HG03432 (cell line): ENCODE measurements at regions not wholly inside any gene's neighbourhood (a gene's known extent, or its start where the extent isn't known, plus 50 kb on each side); places are given as distances from the start of the nearest gene placed in this dataset.
"Not testable (repeated sequence)": the region's sequence is repeated elsewhere in the genome, so short reads cannot be mapped to it uniquely, and the experiment has no call there.

Experiments
- ATAC-seq: cut with Tn5 transposase; IDR thresholded peaks from one replicate; pipeline ENCODE4 v1.9.1; 2021; ENCODE audit warnings: mild to moderate bottlenecking, moderate library complexity; ENCODE audit not compliant: unreplicated experiment

DNA sequence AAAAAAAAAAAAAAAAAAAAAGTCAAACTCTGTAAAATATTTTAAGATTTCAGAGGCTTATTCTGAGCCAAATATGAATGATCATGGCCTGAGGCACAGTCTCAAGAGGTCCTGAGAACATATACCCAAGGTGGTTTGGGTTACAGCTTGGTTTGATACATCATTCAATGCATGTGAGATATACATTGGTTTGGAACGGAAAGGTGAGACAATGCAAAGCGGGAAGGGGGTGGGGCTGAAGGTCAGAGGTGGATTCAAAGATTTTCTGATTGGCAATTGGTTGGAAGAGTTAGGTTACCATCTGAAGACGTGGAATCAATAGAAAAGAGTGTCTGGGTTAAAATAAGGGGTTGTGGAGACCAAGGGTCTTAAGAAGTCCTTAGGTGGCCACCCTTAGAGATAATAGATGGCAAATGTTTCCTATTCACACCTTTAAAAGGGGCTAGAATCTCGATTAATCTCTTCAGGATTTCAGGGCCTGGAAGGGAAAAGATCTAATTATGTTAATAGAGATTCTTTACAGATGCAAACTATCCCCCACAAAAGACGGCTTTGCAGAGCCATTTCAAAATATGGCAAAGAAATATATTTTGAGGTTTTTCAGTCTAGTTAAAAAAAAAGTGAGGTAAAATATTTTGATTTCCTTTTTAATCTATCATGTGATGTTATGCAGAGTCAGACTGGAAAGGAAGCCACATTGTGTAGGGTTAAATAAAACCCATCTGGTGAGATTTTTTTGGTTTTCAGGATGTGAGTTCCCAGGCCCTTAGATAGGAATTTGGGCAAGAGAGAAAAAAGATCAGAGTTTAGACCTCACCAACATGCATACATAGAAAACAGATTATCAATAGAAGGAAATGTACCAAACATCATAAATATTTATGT lies 173.8 kb upstream of the CNOT2 start:
- ATAC-seq: no peak

DNA sequence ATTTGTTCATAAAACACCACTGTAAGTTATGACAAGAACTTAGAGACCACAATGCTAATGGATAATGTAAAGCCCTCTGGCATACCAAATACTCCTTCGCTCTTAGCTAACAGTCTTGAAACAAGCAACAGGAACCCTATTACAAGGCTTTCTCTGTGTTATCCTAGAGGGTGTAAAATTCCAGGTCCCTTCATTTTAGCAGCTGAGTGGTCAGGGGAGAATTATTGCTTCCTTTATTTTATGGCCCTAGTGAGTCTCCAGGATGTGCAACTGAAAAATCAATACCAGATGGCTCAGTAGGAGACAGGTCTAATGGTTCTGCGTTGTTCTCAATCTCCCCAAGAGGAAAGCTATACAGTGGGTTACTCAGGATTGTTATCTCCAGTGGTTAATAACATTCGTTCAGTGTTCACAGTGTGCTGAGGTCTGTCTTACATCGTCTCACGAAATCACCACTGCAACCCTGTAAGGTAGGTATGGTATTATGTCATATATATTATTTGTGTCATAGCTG lies 172.7 kb upstream of the CNOT2 start:
- no peak for ATAC-seq

DNA sequence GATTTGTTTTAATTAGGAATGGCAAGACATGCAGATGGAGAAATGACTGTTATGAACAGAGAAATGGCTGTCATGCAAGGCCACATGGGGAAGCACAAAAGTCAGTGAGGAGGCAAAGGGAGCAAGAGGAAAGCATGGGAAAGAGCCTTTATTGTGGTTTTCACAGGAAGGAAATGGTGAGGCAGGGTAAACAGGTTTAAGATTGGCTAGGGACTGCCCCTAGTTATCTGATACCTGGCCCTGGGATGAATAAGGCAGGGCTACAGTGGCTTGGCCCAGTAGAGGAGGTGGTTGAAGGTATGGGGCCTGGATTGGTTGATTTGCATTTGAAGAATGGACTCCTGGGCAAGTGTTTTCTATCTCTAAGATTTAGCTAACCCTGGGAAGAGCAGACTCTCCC lies 168.7 kb upstream of the CNOT2 start:
- ATAC-seq: no peak

DNA sequence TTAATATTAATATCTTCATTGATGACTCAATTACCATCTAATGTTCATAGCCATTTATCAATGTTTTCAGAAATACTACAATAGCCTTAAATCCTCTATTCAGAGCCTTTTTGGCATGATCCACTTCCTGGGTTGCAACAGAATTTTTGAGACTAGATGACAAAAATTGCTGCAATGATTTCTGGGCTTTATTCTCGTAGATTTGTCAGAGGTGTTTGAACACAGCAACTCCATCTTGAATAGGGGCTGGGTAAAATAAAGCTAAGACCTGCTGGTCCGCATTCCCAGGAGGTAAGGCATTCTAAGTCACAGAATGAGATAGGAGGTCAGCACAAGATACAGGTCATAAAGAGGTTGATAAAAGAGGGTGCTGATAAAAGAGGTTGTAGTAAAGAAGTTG lies 165.8 kb upstream of the CNOT2 start:
- ATAC-seq: no peak

DNA sequence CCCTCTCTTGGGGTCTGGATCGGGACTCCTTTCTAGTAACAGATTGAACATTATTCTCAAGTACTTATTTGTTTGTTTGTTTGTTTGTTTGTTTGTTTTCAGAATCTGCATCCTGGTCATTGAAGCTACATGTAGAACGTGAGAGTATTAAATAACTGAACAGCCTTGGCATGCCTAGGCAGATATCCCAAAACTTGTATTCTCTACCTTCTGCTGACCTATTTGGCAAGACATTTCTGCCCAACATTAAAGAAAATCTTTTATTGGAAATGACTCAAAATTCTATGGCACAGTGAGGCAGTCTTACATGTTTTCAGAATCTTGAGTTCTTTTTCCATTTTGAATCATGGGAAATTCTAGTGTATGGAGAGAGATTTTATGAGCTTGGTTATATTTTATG lies 165.1 kb upstream of the CNOT2 start:
- no peak for ATAC-seq

DNA sequence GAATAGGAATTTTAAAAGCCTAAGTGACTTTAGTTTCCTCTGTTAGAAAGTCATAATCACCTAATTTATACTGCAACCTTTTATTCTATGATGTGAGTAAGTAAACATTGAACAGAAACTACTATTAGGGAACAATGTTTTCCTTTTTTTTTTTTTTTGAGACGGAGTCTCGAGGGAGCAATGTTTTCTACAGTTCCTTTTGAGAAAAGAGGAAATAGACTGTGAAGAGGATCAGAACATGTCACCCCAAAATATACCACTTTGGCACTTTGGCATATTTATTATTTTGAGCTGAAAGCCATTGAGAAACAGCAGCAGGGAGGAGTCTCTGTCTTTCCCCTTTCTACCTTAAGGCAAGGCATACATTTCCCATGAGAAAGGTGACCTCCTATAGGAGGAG lies 162.7 kb upstream of the CNOT2 start:
- no peak for ATAC-seq

DNA sequence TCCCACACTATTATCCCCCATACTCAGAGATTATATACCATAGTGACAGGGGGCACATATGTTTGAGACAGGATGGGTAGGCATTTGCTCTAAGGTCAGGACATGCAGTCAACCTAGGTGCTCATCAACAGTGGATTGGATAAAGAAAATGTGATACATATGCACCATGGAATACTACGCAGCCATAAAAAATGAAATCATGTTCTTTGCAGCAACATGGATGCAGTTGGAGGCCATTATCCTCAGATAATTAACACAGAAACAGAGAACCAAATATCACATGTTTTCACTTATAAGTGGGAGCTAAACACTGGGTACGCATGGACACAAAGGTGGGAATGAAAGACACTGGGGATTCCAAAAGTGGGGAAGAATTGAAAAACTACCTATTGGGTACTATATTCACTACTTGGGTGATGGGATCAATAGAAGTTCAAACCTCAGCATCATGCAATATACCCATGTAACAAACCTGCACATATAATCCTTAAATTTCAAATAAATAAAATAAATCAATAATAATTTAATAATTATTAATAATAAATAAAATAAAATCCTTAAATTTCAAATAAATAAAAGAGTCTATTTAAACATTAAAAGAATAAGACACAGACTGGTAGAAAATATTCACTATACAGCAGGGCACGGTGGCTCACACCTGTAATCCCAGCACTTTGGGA lies 160.1 kb upstream of the CNOT2 start:
- no peak for ATAC-seq

DNA sequence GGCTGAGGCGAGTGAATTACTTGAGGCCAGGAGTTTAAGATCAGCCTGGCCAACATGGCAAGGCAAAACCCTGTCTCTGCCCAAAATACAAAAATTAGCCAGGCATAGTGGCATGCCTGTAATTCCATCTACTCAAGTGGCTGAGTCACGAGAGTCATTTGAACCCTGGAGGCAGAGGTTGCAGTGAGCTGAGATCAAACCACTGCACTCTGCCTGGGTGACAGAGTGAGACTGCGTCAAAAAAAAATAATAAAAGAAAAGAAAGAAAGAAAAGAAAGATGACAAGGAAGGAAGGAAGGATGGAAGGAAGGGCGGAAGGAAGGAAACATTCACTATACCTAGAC lies 159.6 kb upstream of the CNOT2 start:
- no peak for ATAC-seq

DNA sequence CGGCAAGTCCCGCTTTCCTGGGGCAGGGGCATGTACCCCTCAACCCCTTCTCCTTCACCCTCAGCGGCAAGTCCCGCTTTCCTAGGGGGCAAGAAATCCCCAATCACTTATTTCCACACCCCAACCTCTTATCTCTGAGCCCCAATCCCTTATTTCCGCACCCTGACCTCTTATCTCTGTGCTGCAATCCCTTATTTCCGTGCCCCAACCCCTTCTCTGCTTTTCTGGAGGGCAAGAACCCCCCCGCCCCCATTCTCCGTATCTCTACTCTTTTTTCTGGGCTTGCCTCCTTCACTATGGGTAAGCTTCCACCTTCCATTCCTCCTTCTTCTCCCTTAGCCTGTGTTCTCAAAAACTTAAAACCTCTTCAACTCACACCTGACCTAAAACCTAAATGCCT lies 156.9 kb upstream of the CNOT2 start:
- not testable (repeated sequence) for ATAC-seq

DNA sequence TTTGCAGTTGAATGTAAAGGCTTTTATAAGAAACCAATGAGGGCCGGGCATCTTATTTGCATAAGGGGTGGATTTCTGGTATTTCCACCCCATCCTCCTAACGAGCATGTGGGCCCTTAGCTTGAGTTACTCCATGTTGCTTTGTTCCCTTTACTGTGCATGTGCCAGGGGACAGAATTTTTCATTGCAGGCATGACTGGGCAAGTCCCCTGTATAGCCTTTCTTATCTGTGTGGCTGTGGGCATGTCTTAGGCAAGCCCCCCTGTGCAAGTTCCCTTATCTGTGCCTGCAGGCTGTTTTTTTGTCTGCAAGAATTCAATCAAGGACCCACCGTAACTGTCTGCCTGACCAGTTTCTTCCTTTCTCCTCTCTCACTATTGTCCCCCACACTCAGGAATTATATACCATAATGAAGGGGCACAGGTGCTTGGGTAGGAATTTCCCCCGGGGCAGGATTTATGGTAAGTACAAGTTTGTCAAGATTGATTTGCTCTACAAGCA lies 152.2 kb upstream of the CNOT2 start:
- no peak for ATAC-seq

DNA sequence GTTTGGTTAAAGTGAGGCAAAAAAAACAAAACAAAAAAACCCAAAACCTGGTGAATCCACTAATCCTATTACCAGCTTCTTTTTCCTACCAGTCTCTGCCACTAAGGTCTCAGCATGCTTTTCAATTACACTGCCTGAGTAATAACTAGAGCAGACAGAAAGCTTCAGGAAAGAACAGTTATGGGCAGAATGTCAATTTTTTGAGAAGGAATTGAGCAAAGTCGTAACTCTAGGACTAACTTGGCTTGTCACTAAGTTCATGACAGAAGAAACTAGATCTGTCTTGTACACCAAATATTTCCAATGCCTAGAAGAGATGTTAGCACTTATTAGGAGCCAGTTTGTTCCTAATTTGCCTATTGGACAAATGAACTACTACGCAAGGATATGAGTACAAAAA lies 148.8 kb upstream of the CNOT2 start:
- ATAC-seq: no peak

DNA sequence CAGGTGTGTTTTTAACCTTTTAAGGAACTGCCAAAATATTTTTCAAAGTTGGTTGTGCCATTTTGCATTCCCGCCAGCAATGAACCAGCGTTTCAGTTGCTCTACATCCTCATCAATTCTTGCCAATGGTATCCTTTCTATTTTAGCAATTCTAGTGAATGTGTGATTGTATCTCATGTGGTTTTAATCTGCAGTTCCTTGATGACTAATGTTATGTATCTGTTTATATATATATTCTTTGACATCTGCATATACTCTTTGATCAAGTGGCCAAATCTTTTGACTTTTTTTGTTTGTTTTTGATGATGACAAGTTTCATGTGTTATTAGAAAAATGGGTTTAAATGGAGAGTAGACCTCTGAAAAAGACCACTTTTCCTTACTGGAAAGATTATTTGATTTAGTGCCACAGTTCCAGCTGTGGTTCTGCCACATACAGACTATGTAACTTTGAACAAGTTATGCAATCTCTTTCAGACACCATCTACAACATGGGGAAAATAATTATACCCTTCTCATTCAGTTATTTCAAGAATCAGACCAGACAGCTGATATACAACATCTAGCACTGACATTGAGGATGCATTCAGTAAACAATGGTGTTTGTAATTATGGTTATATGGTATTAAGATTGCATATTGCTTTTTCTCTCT lies 146.3 kb upstream of the CNOT2 start:
- no peak for ATAC-seq

DNA sequence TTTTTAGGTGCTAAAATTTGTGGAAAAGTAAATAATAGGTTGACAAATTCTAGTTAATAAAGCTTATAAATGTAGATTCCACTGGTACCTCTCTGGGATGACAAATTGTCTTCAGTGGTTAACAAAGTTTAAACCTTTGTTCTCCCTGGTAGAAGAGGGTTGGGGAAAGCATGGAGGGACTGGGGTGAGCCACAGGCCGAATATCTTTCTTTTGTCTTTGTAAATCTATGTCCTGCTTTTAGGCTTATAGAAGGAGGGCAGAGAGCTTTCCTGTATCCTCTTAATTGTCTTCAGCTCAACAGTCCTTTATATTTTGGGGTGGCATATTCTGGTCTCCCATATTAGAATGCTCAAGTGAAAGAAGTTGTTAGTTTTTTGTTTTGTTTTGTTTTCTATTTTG lies 142.2 kb upstream of the CNOT2 start:
- ATAC-seq: no peak

DNA sequence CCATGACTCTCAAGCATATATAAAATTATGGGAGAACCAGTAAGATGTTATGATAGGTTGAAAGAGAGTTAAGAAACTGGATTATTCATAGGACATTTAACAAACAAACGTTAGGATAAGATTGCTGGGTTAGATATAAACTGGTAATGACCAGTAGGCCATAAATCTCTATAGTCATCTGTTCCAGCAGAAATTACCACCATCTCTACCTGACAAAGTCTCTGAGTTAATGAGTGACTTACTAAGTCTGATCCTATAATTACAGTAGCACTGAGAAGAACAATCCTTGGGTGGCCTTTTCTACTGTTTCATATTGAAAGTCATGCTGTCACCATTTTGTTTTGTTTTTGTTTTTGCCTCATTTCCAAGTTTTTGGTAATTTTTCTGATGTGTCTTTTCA lies 136.9 kb upstream of the CNOT2 start:
- ATAC-seq: no peak

DNA sequence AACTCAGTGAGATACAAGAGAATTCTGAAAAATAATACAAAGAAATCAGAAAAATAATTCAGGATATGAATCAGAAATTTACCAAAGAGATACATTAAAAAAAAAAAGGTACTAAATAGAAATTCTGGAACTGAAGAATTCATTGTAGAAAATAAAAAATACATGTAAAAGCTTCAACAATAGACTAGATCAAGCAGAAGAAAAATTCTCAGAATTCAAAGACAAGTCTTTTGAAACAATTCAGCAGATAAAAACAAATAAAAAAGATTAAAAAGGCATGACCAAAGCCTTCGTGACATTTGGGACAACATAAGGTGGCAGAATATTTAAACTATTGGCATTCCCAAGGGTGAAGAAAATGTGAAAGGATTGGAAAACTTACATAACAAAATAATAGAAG lies 133.1 kb upstream of the CNOT2 start:
- ATAC-seq: no peak

DNA sequence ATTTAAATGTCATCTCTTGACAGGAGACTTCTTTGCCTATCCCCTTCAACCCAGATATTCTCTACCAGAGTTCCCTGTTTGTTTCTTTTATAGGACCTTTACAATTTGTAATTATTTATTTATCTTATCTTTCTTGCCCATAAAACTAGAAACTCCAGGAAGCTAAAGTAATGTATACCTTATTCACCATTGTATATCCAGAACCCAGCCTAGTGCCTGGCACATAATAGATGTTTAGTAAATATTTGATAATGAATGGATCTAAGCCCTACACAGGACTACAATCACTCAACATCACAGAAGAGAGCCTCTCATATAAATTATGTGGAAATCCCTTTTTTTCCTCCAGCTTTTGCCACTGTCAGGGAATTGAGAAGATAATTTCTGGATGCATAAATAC lies 125.6 kb upstream of the CNOT2 start:
- no peak for ATAC-seq

DNA sequence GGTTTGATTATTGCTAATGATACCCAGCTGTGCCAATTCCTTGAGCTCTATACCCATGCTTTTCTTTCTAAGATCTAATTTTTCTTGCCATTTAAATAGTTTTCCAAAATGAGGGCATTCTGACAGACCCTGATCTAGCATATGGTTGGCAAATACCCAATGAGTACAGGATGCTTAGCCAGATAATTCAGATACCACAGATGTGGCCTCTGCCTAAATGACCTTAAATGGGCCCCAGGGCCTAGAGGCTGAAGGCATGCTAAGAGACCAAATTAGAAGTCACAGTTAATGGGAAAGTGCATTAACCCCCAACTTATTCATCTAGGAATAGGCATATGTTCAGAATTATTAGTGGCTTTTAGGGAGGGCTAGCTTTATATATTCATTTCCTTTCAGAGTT lies 122.3 kb upstream of the CNOT2 start:
- no peak for ATAC-seq

DNA sequence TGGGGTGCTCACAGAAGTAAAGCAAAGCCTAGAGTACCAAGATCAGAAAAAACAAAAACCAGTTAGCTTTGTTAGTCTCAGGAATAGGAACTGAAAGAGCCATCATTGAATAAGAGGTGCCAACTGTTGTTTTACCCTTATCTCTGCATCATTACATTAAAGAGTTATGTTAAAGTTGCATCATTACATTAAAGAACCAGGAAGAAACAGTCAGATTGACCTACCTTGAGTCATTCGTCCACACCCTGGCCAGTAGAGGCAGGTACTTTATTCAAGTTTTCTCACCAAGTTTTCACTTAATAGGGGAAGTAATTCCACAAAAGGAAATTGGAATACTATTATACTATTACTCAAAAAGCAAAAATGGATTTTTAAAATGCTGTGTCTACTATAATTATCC lies 121.7 kb upstream of the CNOT2 start:
- no peak for ATAC-seq

DNA sequence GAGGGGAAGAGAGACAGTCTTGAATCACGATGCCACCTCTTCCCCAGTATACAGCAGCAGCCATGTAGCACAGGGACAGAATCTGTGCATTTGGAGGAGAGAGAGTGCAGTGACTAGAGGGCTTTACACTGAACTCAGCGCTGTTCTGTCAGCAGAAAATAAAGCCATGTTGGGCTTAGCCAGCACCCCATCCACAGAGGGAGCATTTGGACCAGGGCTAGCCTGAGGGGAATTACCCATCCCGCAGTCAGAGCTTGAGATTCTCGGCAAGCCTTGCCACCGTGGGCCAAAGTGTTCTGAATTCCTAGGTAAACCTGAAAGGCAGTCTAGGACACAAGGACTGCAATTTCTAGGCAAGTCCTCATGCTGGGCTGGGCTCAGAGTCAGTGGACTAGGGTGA lies 120.4 kb upstream of the CNOT2 start:
- no peak for ATAC-seq

DNA sequence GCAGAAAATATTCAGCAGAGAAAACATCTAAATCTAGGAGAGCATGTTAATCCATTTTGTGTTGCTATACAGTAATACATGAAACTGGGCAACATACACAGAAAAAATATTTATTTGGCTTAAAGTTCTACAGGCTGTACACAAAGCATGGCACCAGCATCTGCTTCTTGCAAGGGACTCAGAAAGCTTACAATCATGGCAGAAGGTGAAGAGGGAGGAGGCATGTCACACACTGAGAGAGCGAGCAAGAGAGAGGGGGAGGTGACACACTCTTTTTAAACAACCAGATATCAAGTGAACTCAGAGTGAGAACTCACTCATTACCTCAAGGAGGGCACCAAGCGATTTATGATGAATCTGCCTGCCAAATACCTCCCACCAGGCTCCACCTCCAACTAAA lies 94.2 kb upstream of the CNOT2 start:
- no peak for ATAC-seq

DNA sequence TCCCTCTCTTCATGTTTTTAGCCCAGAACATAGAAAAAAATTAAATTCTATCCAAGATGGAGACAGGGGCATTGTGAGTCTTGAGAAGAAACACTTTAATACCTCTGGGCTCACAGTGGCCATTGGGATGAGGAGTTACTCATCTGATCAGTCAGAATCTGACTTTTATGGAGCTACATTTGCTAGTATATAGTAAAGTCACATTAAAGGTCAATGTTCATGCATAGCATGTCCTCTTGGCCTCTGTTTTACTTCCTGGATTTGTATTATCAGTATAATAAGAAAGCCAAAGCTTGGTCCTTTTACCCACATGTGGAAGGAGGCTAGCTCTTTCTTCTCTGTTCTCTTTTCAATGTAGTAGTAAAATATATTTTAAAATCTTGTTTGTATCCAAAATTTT lies 93.6 kb upstream of the CNOT2 start:
- ATAC-seq: no peak

DNA sequence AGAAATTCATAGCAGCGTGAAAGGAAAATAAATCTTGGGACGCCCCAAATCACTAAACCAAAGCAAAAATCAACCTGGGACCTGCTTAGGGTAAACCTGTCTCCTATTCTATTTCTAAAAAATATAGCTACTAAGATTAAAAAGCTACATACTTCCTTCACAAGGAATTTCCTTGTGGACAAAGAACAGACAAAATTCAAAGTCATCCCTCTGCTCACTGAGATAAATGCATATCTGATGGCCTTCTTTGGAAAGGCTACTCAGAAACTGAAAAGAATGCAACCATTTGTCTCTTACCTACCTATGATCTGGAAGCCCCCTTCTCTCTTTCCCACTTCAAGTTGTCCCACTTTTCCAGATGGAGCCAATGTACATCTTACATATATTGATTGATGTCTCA lies 93.0 kb upstream of the CNOT2 start:
- ATAC-seq: no peak
